GM21367 (cell line): ENCODE measurements at regions not wholly inside any gene's neighbourhood (a gene's known extent, or its start where the extent isn't known, plus 50 kb on each side); places are given as distances from the start of the nearest gene placed in this dataset.
"Not testable (repeated sequence)": the region's sequence is repeated elsewhere in the genome, so short reads cannot be mapped to it uniquely, and the experiment has no call there.

ENCODE experiments used
- ATAC-seq: cut with Tn5 transposase; IDR thresholded peaks from one replicate; pipeline ENCODE4 v1.9.1; 2021; ENCODE audit not compliant: unreplicated experiment

DNA sequence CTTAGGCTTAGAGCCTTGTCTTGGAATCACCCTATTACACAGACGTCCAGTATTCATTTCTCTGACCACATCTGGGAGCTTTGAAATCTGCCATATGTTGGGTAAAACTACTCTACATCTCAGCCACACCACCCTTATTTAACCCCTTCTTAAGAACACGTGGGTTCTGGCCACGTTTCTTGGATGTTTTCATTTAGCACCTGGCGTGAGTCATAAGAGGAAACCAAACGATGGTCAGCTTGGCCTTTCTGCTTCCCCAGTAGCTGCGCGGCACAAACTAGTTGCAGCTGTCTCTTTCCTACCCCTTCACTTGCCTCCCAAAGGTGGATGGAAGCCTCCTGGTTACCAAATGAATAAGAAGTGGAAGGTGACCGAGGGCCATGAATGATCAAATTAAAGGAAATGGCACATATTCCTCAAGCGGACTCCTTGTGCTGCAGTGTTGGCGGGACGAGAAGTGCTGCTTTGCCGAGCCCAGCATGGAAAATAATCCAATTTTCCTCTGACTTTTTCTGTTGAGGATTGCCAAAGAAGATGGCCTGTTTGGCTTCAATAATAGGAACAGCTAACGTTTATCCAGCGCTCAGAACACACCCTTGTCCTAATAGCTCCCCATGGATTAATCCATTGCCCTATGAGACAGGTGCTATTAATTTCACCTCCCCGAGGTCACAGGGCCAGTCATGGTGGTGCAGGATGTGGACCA lies 154.1 kb downstream of the ZNF664 start:
- ATAC-seq = no peak

DNA sequence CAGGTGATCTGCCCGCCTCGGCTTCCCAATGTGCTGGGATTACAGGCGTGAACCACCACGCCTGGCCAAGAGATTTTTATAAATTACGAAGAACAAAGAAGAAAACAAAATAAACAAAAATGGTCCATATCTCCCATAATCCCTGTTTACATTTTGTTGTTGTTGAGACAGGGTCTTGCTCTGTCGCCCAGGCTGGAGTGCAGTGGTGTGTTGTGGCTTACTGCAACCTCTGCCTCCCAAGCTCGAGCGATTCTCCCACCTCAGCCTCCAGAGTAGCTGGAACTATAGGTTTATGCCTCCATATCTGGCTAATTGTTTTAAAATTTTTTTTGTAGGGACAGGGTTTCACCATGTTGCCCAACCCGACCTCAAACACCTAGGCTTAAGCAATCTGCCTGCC lies 156.1 kb downstream of the ZNF664 start:
- ATAC-seq = no peak

DNA sequence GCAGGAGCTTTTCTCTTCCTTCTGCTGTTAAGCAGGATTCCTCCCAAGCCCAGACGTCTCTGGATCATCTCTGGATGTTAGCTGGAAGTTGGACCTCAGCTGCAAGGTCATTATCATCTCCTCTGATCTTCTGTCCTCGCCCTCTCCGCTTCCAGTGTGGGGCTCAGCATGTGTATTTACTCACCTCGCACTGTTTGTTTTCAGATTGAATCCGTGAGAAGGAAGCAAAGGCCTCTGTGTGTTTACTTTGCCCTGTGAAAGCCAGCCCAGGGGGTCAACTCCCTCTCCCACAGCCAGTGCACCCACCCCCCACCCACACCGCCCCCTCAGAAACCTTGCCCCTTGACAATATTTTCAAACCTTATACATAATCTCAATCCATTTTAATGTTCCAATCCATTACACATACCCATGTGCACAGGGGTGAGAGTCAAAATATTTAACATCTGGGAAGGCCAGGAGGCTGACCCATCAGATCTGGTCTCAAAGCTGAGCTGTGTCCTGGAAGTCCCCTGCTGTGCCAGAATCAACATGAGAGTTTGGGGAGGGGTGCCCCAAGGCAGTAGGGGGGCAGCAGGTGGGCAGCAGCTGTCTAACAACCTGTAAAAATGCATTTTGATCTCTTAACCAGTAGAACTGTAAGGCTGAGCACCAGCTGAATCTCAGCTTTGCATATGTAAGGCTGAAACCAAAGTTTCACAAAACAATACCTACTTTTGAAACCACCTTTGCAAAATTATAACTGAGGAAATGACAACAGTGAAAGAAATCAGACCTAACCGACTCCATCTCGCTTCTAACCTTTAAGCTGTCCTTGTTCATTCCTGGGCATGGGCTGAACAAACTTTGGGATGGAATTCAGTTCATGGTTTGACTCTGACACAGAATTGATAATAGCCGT lies 157.9 kb downstream of the ZNF664 start:
- peak; percentile 71 for ATAC-seq

DNA sequence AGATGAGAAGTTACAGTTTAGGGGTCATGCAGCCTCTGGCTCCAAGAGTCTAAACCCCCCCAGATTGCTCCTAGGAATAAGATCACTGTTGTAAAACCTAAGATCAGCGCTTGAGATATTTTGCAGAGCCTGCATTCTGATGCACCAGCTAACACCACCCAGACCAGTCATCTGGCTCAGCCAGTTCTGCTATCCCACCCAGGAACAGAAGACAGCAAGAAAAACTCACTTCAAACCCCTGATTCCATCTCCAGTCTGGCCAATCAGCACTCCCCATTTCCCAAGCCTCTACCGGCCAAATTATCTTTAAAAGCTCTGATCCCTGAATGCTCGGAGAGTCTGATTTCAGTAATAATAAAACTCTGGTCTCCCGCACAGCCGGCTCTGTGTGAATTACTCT lies 158.6 kb downstream of the ZNF664 start:
- no peak for ATAC-seq

DNA sequence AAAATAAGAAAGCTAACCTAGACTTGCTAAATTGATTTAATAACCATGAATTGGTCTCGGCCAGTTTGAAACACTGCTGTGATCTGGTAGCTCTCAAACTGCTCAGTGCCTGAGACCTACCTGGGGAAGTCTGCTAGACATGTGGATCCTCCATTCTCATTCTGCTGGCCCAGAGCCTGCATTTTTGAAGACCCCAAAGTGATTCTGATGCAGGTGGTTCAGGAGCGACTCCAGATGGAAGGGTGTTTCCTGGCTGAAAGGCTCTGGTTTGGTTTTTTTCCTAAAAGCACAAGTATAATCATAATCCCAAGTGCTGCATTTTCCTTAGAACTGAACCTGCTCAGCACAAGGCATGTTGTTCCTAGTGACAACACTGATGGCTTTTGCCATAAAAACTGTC lies 159.5 kb downstream of the ZNF664 start:
- ATAC-seq = no peak

DNA sequence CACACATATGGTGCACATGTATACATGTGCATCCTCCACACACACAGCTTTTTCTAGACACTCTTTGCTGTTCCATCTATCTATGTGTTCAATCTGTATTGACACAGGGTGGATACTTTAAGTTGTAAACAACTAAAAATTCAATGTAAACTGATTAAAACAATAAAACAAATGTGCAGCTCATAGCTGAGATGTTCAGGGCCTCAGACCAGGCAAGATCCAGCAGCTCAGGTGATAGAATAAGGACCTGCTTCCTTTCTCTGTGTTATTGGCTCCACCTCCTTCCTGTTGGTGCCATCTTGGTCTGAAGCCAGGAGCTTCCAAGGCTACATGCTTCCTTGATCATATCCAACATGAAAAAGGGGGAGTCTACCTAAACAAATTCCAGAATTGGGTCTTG lies 158.1 kb upstream of the RFLNA start:
- ATAC-seq = no peak

DNA sequence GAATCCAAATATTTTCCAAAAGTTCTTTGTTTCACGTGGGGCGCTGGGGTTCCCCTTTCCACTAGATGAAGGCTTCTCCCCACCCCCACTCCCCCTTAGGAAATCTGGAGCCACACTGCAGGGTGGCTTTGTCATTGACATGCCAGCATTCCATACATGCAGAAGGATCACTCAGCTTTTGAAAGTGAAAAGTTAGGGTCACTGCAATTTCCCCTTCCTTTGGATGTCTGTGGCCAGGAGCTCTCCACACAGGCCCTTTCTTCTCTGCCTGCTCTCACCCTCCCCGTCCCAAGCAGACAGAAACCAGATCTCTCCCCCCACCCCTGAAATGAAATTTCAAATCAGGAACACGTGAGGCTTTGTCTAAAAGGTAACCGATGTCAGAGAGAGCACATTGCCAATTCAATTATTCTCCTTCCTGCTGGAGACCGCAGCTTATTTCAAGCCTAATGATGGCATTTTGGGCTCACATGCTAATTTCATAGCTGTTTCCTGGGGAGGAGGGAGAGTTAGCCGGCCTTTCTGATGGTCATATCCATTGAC lies 153.9 kb upstream of the RFLNA start:
- ATAC-seq = no peak

DNA sequence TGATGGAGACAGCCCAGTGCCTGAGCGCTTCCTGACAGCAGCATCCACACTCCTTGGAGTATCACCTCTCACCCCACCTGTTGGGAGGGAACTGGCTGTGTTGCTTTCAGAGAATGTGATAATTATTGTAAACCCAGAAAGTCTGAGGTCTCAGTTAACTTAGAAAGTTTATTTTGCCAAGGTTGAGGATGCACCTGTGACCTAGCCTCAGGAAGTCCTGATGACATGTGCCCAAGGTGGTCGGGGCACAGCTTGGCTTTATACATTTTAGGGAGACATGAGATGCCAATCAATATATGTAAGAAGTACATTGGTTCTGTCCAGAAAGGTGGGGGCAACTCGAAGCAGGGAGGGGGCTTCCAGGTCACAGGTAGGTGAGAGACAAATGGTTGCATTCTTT lies 153.3 kb upstream of the RFLNA start:
- ATAC-seq = not testable (repeated sequence)

DNA sequence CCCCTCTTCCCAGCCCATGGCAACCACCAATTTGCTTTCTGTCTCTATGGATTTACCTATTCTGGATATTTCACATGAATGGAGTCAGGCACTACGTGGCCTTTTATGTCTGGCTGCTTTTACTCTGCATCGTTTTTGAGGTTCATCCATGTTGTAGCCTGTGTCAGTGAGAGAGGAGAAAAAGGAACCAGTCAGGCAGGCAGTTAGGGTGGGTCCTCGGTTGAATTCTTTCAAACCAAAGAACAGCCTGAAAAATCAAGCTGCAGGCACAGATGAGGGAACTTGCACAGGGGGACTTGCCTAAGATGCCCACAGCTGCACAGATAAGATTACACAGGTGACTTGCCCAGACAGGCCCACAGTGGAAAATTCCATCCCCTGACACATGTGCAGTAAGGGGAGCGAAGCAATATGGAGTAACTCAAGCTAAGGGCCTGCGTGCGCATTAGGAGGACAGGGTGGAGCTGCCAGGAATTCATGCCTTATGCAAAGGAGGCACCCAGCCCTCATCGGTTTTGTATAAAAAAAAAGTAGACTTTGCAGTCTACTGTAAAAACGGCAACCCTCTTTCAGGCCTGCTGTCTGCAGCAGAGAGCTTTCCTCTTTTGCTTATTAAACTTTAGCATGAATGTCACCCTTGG lies 152.4 kb upstream of the RFLNA start:
- ATAC-seq = no peak

DNA sequence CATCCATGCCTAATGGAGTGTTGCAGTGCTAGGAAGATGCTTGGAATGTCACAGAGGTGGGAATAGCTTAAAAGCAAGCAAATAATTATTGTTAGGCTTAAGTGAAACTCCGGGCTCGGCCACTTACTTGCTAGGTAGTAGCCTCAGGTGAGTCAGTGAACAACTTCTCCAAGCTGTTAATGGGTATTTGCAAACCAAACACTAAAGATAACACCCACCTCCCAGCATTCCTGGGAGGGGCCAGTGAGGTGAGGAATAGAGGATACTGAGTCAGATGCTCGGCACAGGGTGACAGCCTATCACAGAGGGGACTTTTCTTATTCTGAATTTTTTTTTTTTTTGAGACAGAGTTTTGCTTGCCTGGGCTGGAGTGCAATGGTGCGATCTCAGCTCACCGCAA lies 151.2 kb upstream of the RFLNA start:
- ATAC-seq = no peak

DNA sequence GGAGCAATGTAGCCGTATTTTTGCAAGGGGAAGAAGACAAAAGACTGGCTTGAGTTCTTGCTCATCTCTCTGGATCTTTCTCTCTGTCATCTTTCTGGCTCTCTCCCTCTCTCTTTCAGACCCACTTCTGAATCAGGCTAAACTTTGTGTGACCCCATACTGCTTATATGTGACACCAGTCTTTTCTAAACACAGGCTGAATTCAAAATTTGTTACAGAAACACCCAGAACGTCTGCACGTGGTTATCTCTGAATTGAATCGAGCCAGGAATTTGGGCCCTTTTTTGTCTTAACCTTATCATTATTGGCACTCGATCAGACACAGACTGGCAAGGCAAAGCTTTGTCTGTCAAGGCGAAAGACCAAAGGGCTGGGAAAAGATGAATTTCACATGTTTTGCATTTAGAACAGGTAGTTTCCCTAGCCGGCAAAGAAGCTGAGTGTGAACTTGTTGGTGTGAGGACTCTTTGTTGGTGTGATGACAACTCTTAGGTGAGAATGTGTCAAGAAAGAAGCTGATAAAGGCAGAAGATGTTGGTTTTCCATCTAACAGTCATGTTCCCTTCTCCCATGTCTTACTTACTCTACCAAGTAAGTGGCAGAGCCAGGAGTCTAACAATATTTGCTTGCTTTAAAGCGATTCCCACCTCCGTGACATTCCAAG lies 150.2 kb upstream of the RFLNA start:
- ATAC-seq = no peak

DNA sequence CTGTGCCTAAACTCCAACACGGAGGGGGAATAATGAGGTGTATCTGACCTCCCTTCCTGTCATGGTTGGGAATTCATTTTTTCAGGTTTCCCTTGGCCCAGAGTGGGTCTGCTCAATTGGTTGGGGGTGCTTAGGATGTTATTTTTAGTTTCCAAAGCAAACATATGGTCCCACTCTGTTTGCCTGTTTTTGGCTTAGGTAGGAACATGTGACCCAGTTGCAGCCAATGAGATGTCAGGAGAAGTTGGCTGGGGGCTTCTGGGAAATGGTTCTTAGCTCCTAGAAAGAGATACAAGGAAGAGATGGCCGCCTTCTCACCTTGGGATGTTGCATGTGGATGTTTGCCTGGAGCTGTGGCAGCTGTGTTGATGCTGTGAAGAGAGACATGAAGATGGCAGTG lies 147.9 kb upstream of the RFLNA start:
- ATAC-seq = no peak

DNA sequence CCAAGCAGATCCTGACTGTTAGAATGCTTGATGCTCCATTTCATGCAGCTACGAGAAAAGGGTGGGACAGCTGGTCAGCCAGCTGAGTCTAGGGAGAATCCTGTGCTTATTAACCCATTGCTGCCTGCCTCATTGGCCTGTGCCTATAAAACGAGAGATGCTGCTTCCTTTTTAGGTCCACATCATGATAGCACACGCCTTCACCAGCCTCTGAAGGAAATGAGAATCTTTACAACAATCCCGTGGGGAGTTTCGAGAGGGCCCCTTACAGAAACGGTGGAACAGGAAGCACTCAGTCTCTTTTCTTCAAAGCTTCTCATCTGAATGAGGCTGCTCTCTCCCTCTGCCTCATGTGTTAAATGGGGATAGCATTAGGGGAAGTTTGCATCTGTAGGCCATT lies 147.3 kb upstream of the RFLNA start:
- ATAC-seq = no peak

DNA sequence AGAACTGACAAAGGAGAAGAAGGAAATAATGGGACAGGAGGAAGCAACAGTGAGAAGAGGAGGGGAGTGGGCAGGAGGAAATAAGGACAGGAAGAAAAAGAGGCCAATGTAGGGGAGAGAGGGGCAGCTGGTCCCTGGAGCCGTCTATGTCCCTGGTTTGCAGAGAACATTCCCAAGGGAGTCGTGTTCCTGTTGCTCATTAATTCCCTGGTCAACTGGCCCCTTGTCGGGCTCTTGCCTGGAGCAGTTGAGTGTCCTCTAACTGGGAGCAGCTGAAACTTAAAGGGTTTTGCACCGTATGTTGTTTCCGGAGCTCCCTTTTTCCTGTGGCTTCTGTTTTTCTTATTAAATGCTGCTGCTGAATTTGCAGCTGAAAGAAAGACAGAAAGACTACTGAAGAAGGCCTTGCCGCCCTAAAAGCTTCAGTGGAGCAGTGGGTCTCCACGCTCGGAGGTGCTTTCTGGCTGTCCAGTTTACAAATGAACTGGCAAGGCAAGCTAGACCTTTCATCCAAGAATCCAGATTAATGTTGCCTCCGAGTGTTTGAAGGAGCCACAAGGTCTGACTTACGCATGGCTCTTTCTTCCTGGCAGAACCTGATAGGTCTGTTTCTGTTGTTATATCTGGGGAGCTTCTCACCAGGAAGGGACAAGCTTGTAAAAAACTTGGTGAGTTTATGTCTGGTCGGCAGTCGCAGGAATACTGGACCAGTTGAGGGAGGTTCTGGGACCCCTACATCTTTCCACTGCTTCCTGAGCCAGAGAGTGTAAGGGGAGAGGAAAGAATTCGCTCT lies 146.2 kb upstream of the RFLNA start:
- ATAC-seq = no peak

DNA sequence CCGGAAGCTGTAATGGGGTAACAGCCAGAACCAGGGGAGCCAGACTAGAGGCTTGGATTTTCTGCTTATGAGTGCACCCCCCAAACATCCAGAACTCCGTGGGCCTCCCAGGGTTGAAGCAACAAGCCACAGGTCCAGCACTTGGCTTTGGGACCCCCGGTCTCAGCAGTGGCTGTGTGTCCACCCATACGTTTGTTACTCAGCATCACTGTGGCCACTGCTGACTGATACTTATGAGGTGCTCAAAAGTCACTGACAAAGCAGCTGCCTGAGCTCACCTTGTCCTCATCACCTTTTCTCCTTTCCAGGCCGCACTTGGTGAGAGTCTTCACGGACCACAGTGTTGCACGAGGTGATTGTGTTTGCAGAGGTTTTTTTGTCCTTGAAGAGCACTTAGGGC lies 145.6 kb upstream of the RFLNA start:
- no peak for ATAC-seq

DNA sequence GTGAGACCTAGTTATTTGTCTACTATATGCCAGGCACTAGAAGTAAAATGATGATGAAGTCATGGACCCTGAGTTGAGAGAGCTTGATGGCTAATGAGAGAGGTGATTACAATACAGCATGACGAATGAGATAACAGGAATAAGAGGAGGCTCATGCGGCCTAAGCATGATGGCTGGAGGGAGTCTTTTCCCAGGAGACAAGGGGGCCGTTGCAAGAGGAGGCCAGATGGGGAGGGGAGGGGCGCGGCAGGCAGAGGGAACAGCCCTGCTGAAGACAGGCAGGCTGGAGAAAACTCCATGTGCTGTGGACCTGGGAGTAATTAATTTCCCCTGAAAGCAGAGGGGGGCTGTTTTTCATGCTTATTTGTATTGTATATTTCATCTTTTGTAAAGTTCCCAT lies 144.7 kb upstream of the RFLNA start:
- no peak for ATAC-seq

DNA sequence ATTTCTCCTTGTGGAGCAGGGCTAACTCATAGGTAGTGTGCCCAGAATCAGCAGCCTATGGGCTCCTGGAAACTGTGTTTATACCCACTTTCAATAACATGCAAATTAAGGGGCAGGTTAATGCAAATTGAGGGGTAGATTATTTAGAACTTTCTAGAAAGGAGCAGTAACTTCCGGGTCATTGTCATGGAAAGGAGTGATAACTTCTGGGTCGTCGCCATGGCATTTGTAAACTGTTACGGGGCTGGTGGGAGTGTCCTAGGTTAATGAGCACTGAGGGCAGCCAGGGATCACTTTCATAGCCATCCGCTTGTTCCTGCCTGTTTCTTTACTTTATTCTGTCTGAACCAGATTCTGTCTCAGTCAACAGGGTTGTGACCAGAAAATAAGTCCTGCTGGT lies 143.3 kb upstream of the RFLNA start:
- no peak for ATAC-seq

DNA sequence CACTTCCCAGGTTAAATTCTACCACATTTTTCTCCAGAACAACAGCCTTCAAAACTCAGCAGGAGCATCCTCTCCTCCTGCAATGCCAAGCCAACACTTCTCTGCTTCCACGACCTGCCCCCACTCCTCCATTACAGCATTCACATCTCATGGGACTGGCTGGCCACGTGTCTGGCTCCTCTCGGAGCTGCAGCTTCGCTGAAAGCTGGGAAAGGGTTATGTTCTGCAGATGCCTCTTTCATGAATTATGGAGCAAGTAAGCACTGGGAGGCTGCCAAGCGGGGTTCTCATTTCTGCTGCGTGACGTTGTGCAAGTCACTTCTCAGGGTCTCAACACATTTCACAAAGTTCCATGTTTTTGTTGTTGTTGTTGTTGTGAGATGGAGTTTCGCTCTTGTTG lies 142.2 kb upstream of the RFLNA start:
- ATAC-seq = no peak

DNA sequence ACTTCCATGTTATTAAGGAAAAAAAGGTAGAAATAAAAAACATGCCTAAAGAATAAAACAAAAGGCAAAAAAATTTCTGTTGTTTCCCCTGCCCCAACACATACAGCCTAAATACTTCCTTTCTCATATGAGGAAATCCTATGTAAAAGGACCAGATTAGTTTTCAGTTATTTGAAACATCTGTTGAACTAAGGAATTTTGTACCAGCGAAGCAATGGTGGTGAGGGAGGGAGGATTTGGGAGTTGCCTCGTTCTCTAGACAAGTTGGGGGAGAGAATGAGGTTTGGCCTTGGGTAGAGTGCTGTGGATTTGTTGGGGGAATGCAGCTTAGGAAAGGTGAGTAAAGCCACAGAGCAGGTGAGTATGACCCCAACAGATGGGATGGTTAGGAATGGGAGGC lies 141.5 kb upstream of the RFLNA start:
- no peak for ATAC-seq

DNA sequence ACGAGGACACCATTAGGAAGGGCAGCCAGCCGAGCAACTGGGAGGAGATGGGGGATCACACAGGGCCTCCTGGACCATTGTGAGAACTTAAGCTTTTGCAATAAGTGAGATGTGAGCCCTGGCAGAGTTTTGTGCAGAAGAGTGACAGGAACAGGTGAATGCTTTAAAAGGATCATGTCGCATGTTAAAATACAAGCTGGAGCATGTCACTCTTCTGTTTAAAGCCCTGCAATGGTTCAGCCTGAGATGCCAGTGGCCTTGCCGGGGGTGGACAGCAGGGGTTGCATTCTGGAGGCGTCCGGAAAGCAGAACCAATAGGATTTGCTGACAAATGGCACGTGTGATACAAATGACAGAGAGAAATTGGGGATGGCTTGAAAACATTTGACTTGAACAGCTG lies 137.5 kb upstream of the RFLNA start:
- no peak for ATAC-seq
